SU-DHL-6 (cell line): ENCODE measurements at regions not wholly inside any gene's neighbourhood (a gene's known extent, or its start where the extent isn't known, plus 50 kb on each side); places are given as distances from the start of the nearest gene placed in this dataset.

ENCODE experiments used
- EZH2phosphoT487 ChIP-seq: fragments of 200-600 bp; sonication (generic), shearing (Covaris generic); conservative IDR thresholded peaks from 2 replicates; pipeline ENCODE4 v1.6.1; 2018; ENCODE audit warnings: mild to moderate bottlenecking, antibody characterized with exemption, low read length, moderate library complexity, mixed read lengths
- TF ChIP-seq, protein P1 (sequence below): fragments of 200-600 bp; sonication (generic); IDR thresholded peaks from one replicate; pipeline ENCODE4 v1.5.1; 2017; ENCODE audit warnings: antibody characterized with exemption, mild to moderate bottlenecking, low read length, moderate library complexity; ENCODE audit not compliant: insufficient read depth, poor library complexity, severe bottlenecking

DNA sequence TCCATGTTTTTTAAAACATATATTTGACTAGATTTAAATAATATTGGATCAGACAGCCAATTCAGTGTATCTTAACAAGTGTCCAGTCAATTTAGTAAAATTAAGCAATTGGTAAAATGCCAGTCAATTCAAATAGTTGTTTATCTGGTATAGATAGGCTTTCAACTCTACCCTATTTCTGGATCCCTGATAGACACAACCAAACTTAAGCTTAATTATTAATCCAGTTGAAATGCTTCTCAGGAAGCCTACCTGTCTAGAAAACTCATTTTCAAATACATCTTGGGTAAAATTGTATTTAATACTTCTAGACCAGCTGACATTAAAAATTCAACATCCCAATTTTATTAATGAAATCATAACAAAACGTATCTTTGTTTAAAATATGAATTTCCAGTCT is 710.8 kb upstream of the GRAMD2B start:
- TF ChIP-seq, protein P1, sequence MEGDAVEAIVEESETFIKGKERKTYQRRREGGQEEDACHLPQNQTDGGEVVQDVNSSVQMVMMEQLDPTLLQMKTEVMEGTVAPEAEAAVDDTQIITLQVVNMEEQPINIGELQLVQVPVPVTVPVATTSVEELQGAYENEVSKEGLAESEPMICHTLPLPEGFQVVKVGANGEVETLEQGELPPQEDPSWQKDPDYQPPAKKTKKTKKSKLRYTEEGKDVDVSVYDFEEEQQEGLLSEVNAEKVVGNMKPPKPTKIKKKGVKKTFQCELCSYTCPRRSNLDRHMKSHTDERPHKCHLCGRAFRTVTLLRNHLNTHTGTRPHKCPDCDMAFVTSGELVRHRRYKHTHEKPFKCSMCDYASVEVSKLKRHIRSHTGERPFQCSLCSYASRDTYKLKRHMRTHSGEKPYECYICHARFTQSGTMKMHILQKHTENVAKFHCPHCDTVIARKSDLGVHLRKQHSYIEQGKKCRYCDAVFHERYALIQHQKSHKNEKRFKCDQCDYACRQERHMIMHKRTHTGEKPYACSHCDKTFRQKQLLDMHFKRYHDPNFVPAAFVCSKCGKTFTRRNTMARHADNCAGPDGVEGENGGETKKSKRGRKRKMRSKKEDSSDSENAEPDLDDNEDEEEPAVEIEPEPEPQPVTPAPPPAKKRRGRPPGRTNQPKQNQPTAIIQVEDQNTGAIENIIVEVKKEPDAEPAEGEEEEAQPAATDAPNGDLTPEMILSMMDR: no peak
- no peak for TF ChIP-seq EZH2phosphoT487
